Stimulated activated CD4-positive, alpha-beta T cell treated with anti-CD3 and anti-CD28 coated beads, TNF-alpha, amount 100 ng/mL, for 48 hours (primary cell): ENCODE measurements at regions not wholly inside any gene's neighbourhood (a gene's known extent, or its start where the extent isn't known, plus 50 kb on each side); places are given as distances from the start of the nearest gene placed in this dataset.

Experiments used
- DNase-seq, 3 donors: peaks; one replicate each; pipeline ENCODE4 v3.0.0-alpha.2; 2020; ENCODE audit warnings: low read depth in 3 of 3

- no peak for DNase-seq
These were observed 334.3 kb upstream of the MANEA start for GRCh38 chr6:95243053-95243452.

- no peak for DNase-seq
These were observed 332.6 kb upstream of the MANEA start for GRCh38 chr6:95244751-95245150.

- DNase-seq, result no peak
These were observed 328.8 kb upstream of the MANEA start for GRCh38 chr6:95248499-95248898.

GRCh38 chr6:95249175-95249574 lies 328.2 kb upstream of the MANEA start:
- no peak for DNase-seq

GRCh38 chr6:95249661-95250060 lies 327.7 kb upstream of the MANEA start:
- no peak for DNase-seq

- no peak for DNase-seq
These were observed 313.5 kb upstream of the MANEA start for GRCh38 chr6:95263840-95264239.

GRCh38 chr6:95266537-95267258 lies 310.6 kb upstream of the MANEA start:
- DNase-seq, result no peak

GRCh38 chr6:95274686-95275235 lies 302.6 kb upstream of the MANEA start:
- DNase-seq, result no peak

GRCh38 chr6:95279616-95280015 lies 297.7 kb upstream of the MANEA start:
- no peak for DNase-seq

- no peak for DNase-seq
These were observed 296.6 kb upstream of the MANEA start for GRCh38 chr6:95280686-95281273.

- no peak for DNase-seq
These were observed 291.5 kb upstream of the MANEA start for GRCh38 chr6:95285881-95286280.

- DNase-seq, result no peak
These were observed 290.5 kb upstream of the MANEA start for GRCh38 chr6:95286874-95287273.

- DNase-seq, result no peak
These were observed 289.1 kb upstream of the MANEA start for GRCh38 chr6:95288251-95288650.

- no peak for DNase-seq
These were observed 285.3 kb upstream of the MANEA start for GRCh38 chr6:95292011-95292410.

- DNase-seq, result no peak
These were observed 284.1 kb upstream of the MANEA start for GRCh38 chr6:95293257-95293656.

GRCh38 chr6:95294043-95294442 lies 283.3 kb upstream of the MANEA start:
- DNase-seq, result no peak

GRCh38 chr6:95309545-95309944 lies 267.8 kb upstream of the MANEA start:
- no peak for DNase-seq

GRCh38 chr6:95318137-95318536 lies 259.2 kb upstream of the MANEA start:
- DNase-seq, result no peak

- no peak for DNase-seq
These were observed 256.2 kb upstream of the MANEA start for GRCh38 chr6:95321126-95321525.

- DNase-seq, result no peak
These were observed 251.4 kb upstream of the MANEA start for GRCh38 chr6:95325916-95326315.

- DNase-seq, result no peak
These were observed 249.1 kb upstream of the MANEA start for GRCh38 chr6:95328231-95328630.

GRCh38 chr6:95352064-95352795 lies 225.1 kb upstream of the MANEA start:
- no peak for DNase-seq

- DNase-seq, result no peak
These were observed 222.8 kb upstream of the MANEA start for GRCh38 chr6:95354551-95354950.
